ENCODE measurements at regions not wholly inside any gene's neighbourhood (a gene's known extent, or its start where the extent isn't known, plus 50 kb on each side); places are given as distances from the start of the nearest gene placed in this dataset.
"Not testable (repeated sequence)": the region's sequence is repeated elsewhere in the genome, so short reads cannot be mapped to it uniquely, and the experiment has no call there.

- TF ChIP-seq CTCF, POLR2A (IDR thresholded peaks at IDR 0.05): not testable (repeated sequence)
Measured at GRCh38 chr13:90853666-90854065, 493.8 kb upstream of the MIR17HG start.

Data from esophagus squamous epithelium (tissue), 4 donors.